Left lung (tissue), 4 donors: ENCODE measurements at regions not wholly inside any gene's neighbourhood (a gene's known extent, or its start where the extent isn't known, plus 50 kb on each side); places are given as distances from the start of the nearest gene placed in this dataset.

ENCODE experiments used
- ATAC-seq: fragments of 200-7000 bp; cut with Tn5 transposase; one replicate; pipeline ENCODE4 v1.9.1; 2020; ENCODE audit warnings: moderate library complexity
- DNase-seq, 4 donors: peaks; one replicate each; pipeline ENCODE4 v3.0.0-alpha.2; 2013 to 2020
- H3K27ac ChIP-seq, 2 donors: fragments of 200-600 bp; sonication (generic) in 1 of 2; one replicate each; pipeline versions ENCODE4 v1.5.0 to v1.8.0; 2020 to 2021
- H3K27me3 ChIP-seq, 2 donors: fragments of 200-600 bp; sonication (generic) in 1 of 2; one replicate each; pipeline versions ENCODE4 v1.5.0 to v1.8.0; 2020 to 2021
- H3K36me3 ChIP-seq, 2 donors: fragments of 200-600 bp; sonication (generic) in 1 of 2; one replicate each; pipeline versions ENCODE4 v1.5.0 to v1.8.0; 2020 to 2021
- H3K4me1 ChIP-seq, 2 donors: fragments of 200-600 bp; one replicate each; pipeline ENCODE4 v1.8.0; 2021
- H3K4me3 ChIP-seq, 2 donors: fragments of 200-600 bp; sonication (generic) in 1 of 2; one replicate each; pipeline versions ENCODE4 v1.5.0 to v1.8.0; 2020 to 2021; ENCODE audit warnings: mild to moderate bottlenecking in 1 of 2
- H3K9me3 ChIP-seq, 2 donors: fragments of 200-600 bp; sonication (generic) in 1 of 2; one replicate each; pipeline versions ENCODE4 v1.5.0 to v1.8.0; 2020 to 2021
- CTCF ChIP-seq, 2 donors: fragments of 200-600 bp; sonication (generic) in 1 of 2; IDR thresholded peaks; one replicate each; pipeline versions ENCODE4 v1.5.0 to v1.8.0; 2021; ENCODE audit warnings: antibody characterized with exemption in 2 of 2
- intact Hi-C, 2 donors: fragments of 100-400 bp; cut with DNase I; formaldehyde crosslinking; loops; one replicate each; pipeline versions ENCODE4 v1.11.2 to v1.14.2; 2022
- donor health status: DM: no; HTN: yes; CAD: no.
- donor health status: DM: no; HTN: no; CAD: no.

DNA sequence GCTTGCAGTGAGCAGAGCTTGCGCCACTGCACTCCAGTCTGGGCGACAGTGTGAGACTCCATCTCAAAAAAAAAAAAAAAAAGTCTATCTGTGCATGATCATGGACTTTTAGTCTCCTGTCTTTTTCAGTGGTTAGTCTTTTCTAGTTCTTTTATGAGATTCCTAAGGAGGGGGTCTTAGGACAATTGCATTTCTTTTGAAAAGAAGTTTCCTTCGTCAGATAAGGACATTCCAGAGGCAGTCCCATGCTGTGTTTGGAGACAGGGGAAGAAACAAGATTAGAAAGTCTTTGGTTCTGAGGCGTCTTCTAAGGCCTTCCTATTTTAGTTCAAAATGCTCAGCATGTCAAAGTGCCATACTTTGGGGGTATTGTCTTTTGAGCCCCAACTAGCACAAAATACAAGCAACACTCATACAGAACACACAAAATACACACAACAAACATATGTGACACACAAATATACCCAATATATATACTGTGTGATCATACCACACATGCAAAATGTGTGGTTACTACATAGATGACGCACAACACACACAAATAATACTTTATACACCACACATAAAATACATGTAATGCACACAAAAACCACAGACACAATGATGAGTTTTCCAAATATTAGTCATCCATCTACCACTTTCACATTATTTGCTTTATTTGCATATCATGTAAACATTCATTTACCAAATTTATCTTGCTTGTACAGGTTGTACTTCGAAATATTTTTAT, 394.5 kb downstream of the SPATA31D1 start:
- ATAC-seq (no peak), DNase-seq (no peak)
- no peaks in the 10 kb centered on the region for H3K4me1 ChIP-seq
- intact Hi-C loops = no loop called here
- peaks cover 0 to 13% of the 10 kb centered on the region in 2 donors for H3K9me3 ChIP-seq
- no peak overlapping the region for H3K27ac ChIP-seq
- no peaks in the 10 kb centered on the region for H3K27me3 ChIP-seq
- no peaks in the 10 kb centered on the region for H3K36me3 ChIP-seq
- no peak overlapping the region for H3K4me3 ChIP-seq
- no peak for TF ChIP-seq CTCF (IDR thresholded peaks at IDR 0.05)

- TF ChIP-seq CTCF (IDR thresholded peaks at IDR 0.05) = no peak
- Histone ChIP-seq H3K27ac (no peak overlapping the region), H3K9me3 (peaks cover 0 to 13% of the 10 kb centered on the region in 2 donors), H3K36me3 (no peaks in the 10 kb centered on the region), H3K4me1 (no peaks in the 10 kb centered on the region), H3K4me3 (no peak overlapping the region), H3K27me3 (no peaks in the 10 kb centered on the region)
- DNase-seq (no peak), ATAC-seq (no peak)
- intact Hi-C loops = no loop called here
Measured at GRCh38 chr9:82385633-82386032, 397.1 kb downstream of the SPATA31D1 start.

DNA sequence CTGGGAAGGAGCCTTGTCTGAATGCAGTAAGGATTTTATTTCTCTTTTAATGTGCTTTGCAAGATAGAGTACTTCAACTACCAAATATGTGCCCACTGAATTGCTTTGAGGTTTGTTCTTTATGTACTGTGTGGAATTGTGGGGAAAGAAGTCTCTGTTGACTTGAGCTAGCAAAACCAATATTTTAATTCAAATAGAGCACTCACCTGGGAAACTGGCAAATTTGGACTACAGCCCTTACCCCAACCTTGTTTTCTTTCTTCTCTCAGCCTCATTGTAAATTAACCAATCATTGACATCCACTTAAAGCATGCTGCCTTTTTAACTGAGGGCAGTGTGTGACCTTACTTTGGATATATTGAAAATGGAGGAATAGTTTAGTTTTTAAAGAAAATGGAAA, 409.0 kb downstream of the SPATA31D1 start:
- DNase-seq (no peak), ATAC-seq (no peak)
- no peaks in the 10 kb centered on the region for H3K27me3 ChIP-seq
- TF ChIP-seq CTCF (IDR thresholded peaks at IDR 0.05) = no peak
- no peak overlapping the region for H3K4me3 ChIP-seq
- H3K27ac ChIP-seq = no peak overlapping the region
- H3K36me3 ChIP-seq = no peaks in the 10 kb centered on the region
- intact Hi-C loops = no loop called here
- H3K9me3 ChIP-seq = no peaks in the 10 kb centered on the region
- H3K4me1 ChIP-seq = no peaks in the 10 kb centered on the region

GRCh38 chr9:82404196-82404870, 415.8 kb downstream of the SPATA31D1 start:
- TF ChIP-seq CTCF (IDR thresholded peaks at IDR 0.05) = no peak
- ATAC-seq = no peak

DNA sequence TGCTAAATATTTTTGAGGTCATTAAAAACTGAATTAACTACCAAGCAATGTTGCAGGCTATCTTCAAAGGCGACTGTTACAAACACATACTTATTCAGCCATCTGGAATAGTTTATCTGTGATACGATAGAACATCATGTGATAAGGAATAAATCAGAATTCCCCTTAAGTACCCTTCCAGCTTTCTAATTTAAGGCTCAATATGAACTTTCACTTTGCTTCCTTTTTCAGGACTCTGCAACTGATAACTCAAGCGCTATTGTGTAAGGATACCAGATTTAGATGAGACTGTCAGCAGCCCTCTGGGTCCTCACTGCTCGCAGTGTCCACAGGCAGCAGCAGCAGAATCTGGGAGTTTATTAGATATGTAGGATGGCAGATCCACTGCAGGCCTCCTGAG, 416.3 kb downstream of the SPATA31D1 start:
- peak in 2 of 4 donors; percentile 85 to 88 for DNase-seq
- no peak overlapping the region for H3K27ac ChIP-seq

More at GRCh38 chr9:82404196-82404870, 415.8 kb downstream of the SPATA31D1 start:
- H3K36me3 ChIP-seq = no peaks in the 10 kb centered on the region
- intact Hi-C loops = no loop called here
- no peak overlapping the region for H3K27ac ChIP-seq
- H3K27me3 ChIP-seq = no peaks in the 10 kb centered on the region
- H3K4me3 ChIP-seq = no peak overlapping the region
- H3K9me3 ChIP-seq = no peaks in the 10 kb centered on the region
- peak in 2 of 4 donors; percentile 67 to 83 for DNase-seq
- H3K4me1 ChIP-seq = no peaks in the 10 kb centered on the region

More for the DNA sequence above, 416.3 kb downstream of the SPATA31D1 start:
- no peaks in the 10 kb centered on the region for H3K27me3 ChIP-seq
- H3K36me3 ChIP-seq = no peaks in the 10 kb centered on the region
- no peaks in the 10 kb centered on the region for H3K9me3 ChIP-seq
- intact Hi-C loops = no loop called here
- TF ChIP-seq CTCF (IDR thresholded peaks at IDR 0.05) = no peak
- ATAC-seq = peak; percentile 22
- H3K4me1 ChIP-seq = no peaks in the 10 kb centered on the region
- H3K4me3 ChIP-seq = no peak overlapping the region
